SH-SY5Y (cell line): ENCODE measurements at regions not wholly inside any gene's neighbourhood (a gene's known extent, or its start where the extent isn't known, plus 50 kb on each side); places are given as distances from the start of the nearest gene placed in this dataset.

Experiments used
- GATA2 ChIP-seq: IDR thresholded peaks from 2 replicates; pipeline ENCODE4 v1.6.1; 2011; ENCODE audit warnings: mild to moderate bottlenecking, low read depth, low read length
- GATA3 ChIP-seq: IDR thresholded peaks from 2 replicates; pipeline ENCODE4 v1.6.1; 2011; ENCODE audit warnings: low read depth, mild to moderate bottlenecking, low read length, moderate library complexity

DNA sequence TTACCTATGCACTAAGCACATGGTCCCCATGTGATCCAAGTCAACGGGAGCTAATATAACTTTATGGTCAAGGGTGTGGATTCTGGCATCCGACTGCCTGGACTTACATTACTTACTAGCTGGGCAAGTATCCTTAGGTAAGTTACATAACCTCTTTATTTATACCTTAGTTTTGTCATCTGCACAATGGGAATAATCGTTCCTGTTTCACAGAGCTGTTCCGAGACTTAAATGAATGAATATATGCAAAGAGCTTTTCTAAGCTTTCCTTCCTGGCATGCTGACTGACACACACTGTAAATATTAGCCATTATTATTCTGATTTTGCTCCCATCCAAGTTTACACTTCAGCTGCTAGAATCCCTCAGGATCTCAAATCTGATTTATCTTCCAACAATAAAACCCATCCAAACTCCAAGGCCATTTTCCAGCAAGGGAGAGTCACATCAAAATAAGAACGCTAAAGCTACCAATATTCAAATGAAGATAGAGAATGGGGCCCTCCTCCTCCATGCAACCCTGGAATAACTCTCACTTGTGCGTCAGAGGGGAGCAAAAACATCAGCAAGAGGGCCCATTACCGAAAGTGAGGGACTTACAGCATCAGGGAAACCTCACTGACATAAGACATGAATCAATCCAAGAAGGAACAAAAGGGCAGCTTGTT is 115.6 kb upstream of the KAZN start:
- TF ChIP-seq GATA3 (no peak), GATA2 (no peak)

DNA sequence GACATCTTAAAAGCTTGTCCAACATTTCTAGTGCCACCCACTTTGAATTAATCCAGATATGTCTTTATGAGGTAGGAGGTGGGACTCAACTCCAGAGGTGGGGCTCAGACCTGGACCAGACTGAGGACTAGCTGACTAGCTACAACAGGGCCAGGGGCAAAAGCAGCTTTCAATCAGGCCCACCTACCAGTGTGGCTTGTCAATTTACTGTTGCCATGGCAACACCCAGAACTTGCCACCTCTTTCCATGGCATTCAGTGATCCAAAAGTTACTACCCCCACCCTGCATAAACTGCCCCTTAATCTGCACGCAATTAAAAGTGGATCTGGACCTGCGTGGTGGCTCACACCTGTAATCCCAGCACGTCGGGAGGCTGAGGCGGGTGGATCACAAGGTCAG is 113.2 kb upstream of the KAZN start:
- TF ChIP-seq GATA2 = no peak
- no peak for TF ChIP-seq GATA3

DNA sequence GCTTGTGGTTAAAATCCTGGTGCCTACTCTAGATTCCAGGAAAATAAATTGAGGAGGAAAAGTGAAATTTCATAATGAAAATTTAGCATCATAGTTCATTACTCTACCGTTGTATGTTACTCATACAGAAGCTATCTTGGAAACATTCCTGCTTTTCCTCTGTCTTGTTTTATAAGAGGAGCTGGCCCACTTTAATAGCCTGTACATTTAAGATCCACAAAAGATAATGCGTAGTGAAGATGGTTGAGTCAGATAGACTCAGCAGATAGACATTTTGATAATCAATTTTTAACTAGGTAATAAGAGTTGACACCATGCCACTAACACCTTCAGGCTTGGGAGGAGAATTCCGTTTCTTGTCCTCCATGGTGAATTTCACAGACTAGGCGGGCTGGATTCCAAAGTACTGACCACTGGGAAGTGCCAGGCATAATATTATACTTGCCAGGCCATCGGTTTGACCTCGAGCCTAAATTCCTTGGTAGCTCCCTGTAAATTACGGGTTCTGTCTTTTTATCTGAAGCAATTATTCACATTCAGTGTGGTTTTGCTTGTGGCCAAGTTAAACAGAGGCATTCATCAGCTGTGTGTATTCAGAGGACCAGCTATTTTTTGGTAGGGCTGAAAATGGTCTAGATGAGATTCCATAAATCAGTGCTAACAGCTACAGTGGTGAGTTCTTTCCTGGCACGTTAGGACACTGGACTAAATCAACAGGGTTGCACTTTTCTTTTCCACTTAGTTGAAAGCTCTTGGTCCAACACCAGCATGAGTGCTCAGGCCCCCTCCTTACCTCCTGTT is 111.9 kb upstream of the KAZN start:
- no peak for TF ChIP-seq GATA3
- no peak for TF ChIP-seq GATA2

DNA sequence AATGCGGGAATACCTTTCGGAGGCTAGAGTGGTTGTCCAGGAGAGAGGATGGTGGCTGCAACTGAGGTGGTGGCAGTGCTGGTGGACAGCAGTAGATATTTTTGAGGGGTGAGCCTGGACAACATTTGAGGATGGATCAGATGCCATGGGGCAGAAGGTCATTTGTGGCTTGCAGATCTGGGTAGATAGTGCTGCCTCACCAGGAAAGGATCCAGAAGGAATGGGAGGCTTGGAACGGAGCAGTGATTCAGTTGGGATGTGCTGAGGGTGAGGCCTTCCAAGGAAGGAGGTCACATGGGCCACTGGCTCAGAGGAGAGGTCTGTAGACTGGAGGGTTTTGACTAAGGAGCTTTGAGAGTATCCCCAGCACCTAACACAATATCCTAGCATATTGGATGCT is 110.8 kb upstream of the KAZN start:
- TF ChIP-seq GATA3 (no peak), GATA2 (no peak)

DNA sequence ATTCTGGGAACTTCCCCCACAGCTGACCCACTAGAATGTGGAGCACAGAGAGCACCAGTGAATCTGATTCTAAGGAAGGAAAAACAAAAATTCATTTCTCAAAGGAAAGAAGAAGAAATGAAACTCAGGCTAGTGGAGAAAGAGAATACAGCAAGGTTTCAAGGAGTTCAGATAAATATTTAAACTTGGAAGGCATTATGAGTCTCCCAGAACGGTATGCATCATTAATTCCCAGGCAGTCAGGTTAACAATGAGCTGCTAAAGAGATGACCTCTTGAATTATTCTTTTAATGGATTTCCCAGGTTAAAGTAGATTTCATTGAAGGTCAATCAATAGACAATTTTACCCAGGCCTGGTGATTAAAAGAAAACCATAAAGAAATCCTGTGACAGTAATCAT is 103.6 kb upstream of the KAZN start:
- TF ChIP-seq GATA2 = no peak
- no peak for TF ChIP-seq GATA3

DNA sequence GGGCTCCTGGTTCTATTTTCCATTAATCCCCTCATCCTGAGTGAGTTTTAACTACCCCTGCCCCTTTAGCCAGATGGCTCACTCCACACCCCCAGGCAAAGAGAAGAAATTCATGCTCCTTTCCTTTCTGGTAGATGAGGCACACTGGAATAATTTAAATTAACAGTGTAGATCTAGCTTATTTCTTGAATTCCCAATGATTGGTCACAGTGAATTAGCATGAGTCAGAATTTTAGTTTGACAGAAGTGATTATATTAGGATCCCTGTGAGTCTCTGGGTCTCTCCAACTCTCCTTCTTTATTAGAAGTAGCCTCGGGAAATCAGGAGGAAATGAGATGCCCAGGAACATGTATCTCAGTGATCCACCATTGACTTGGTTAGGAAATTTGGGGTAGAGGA is 103.1 kb upstream of the KAZN start:
- TF ChIP-seq GATA3 = no peak
- TF ChIP-seq GATA2 = no peak

DNA sequence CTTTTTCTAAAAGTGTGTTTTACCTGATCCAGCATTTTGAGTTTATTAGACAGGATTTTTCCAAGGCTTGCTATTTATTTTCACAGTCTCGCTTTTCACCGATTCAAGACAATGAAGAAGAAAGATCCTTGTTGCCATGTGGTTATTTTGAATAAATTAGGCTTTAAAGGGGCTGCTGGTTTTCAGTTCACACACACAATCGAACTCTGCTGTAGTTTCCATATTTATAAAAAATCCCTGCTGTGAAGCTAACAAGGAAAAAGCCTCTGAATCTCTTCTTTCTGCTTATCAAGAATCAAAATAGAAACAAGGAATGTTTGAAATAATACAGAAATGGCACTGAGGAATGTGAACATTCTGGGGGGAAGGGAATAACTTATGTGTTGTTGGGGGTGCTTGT is 102.5 kb upstream of the KAZN start:
- TF ChIP-seq GATA3 (no peak), GATA2 (no peak)

DNA sequence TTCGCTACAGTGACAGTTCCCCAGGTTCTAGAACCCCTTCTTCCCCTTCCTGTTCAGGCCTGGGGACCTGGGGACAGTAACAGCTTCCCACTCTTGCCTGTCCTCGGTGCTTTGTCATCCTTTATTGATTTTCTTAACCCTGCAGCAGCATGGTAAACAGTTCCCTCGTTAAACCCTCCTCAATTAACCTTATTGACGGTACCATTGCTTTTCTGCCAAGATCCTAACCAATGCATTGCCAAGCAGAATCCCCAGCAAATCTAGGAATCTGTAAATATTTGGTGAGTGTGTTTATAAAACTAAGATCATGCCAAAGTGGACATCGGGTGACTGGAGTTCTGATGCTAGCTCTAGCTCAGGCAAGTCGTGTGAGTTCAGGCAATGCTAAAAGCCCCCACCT is 99.6 kb upstream of the KAZN start:
- no peak for TF ChIP-seq GATA2
- TF ChIP-seq GATA3 = no peak

DNA sequence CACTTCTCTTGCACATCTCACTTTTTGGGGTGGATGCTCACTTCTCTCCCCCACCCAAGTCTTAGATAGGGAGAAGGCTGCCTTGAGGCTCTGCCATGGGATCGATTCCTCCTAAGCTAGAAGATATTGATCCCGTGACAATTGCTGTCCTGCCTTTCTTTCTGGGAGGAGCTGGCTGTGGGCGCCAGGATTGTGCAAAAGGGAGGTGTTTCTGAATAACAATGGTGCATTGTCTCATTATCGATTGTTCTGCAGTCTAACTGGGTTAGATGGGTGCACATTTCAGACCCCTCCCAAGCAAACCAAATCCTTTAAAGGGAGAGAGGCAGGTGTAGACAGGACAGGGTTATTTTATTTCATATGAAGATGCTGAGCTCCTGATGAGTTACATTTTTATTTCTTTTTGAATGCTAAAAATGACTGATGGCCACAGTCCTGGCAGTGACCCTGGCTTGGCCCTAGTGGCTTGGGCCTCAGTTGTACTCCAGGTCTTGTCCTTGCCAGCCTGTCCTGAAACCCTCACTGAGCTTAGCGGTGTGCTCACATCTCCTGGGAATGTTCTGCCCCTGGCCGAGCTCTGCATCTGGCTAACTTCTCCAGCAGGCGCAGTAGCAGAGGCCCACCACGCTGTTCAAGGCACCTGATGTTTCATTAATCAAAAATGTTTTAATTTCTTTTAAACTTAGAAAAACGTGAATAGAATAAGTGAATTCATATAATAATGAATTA is 99.0 kb upstream of the KAZN start:
- no peak for TF ChIP-seq GATA2
- no peak for TF ChIP-seq GATA3

DNA sequence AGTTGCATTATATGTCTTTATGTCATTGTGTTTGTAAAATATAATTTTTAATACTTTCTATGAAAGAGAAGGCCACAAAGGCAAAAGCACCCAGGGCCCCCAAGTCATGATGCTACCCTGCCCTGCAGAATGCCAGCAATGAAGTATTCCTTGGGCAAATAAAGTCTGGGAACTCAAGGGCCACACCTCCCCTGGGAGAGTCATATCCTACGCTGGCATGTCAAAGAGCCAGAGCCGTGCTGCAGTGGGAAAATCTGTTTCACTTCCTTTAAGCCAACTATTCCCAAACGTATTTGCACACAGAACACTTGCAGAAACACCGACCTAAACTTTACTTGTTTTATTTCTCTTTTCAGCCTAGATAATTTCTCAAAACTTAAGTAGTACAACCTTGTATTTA is 98.4 kb upstream of the KAZN start:
- no peak for TF ChIP-seq GATA3
- TF ChIP-seq GATA2 = no peak

DNA sequence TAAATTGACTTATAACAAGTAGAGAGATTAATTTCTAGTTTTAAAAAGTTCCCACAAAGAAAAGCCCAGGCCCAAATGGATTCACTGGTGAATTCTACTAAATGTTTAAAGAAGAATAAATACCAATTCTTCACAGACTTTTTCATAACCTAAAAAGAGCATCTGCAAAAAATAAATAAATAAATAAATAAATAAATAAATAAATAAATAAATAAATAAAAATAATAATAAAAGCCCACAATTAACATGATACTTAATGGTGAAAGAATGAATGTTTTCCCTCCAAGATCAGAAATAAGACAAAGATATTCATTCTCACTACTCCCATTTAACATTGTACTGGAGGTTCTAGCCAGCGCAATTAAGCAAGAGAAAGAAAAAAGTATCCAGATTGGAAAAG is 97.6 kb upstream of the KAZN start:
- no peak for TF ChIP-seq GATA2

DNA sequence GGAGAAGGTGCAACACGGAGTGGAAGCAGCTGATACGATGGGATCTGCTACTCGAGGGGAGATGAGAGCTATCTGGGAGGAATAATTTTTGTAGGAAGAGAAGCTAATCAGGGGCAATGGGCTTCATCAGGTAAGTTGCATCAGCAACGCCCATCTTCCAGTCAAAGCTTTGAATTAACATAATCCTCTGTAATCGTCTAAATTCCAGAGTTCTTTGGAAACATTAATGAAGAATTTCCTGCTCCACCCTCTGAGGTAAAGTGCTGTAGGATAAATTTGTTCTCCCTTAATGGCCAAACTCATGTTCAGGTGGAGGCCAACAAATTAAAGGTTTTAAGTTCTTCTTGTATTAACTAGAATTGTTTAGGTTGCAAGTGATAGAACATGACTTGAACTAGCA is 94.0 kb upstream of the KAZN start:
- no peak for TF ChIP-seq GATA3

DNA sequence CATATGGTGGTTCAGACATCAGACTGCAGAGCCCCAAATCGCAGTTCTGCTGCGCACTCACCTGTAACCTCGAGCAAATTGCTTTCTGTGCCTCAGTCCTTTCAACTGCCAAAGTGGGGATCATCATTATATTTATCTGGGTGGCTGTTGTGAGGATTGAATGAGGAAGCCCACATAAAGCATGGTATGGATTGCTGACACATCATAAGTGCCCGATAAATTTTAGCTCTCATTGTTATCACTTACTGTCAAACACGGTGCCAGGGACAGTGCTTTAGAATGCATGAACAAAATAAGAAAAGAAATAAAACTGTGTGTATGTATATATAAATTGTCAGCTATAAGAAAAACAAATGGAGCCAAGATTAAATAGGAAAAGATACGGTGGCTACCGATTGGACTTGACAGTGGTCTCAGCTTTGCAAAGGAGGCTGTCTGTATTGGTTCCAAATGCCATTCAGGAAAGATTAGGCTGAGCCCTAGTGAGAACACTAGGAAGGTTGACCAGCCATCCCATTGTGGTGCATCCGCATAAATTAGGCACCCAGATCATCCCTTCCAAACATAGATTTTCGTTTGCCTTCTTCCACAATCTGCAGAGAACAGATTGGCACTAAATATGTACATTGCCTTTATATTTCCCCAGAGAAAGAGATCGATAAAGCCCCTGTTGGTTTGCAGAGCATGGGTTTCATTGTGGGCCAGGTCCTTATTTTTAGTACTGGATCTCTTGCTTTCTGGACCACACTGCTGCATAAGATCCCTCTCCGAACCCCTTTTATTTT is 91.8 kb upstream of the KAZN start:
- no peak for TF ChIP-seq GATA3
- TF ChIP-seq GATA2 = no peak

DNA sequence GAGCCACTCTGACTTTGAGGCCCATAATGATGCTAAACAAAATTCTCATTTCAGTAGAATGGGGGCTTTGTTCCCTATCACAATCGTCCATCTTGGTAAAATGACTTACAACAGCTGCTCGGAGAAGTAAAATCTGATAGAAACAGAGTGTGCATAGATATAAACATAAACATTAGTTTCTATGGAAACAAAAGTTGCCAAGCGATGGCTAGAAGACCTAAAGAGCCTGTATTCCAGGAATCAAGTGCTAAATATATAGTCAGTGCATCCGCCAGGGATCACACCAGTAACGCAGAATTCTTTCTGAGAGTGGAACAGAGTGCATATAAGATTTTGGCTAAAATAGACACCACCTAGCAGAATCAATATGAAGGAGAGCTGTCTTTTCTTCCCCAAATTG is 91.2 kb upstream of the KAZN start:
- TF ChIP-seq GATA2 (peak; percentile 32; the same call in 1 of the 2 replicates), GATA3 (no peak)

DNA sequence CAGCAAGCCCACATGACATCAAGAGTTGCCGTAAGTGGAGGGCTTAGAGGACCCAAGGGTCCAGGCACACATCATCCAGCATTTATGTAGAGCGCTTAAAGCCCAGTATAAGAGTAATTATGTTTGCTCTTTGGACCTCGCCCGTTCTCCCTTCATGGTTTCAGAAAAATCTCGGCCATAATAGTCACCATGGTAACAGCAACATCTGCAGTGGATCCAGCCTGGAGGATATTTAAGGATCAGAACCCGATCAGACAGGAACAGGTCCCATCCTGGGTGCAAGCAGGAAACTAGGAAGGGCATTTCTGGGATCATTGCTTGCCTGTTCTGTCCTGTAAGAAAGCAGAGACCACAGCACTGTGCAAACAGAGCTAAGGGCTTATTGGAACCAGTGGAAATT is 89.9 kb upstream of the KAZN start:
- TF ChIP-seq GATA3 (no peak), GATA2 (no peak)
